Caco-2 (cell line): ENCODE measurements at regions not wholly inside any gene's neighbourhood (a gene's known extent, or its start where the extent isn't known, plus 50 kb on each side); places are given as distances from the start of the nearest gene placed in this dataset.

Experiments
- BruUV-seq: library from RNA; stranded (reverse); fragments of 400-500 nt; replicated peaks from 2 replicates; lab custom pipeline; 2021; lab: Mats Ljungman, UMichigan
- CTCF ChIA-PET: fragments of 300-600 bp; sonication (Branson Sonifier 250); formaldehyde crosslinking; loops from one replicate; lab custom pipeline; 2022; ENCODE audit warnings: antibody characterized with exemption; lab: Charles Lee
- POLR2A ChIA-PET: fragments of 300-600 bp; sonication (Branson Sonifier 250); formaldehyde crosslinking; loops from one replicate; lab custom pipeline; 2022; ENCODE audit warnings: antibody characterized with exemption; lab: Charles Lee
- DNase-seq, 2 experiments: peaks; one replicate each; pipeline versions ENCODE4 v3.0.0 to v3.0.0-alpha.2; 2020 to 2022
- H3K27me3 ChIP-seq: replicated peaks from 2 replicates; pipeline ENCODE4 v1.6.0; 2011; ENCODE audit warnings: low read length; ENCODE audit not compliant: control insufficient read depth, insufficient read depth
- H3K36me3 ChIP-seq: 2 replicates; pipeline ENCODE4 v1.5.1; 2011; ENCODE audit warnings: low read length; ENCODE audit not compliant: control insufficient read depth, insufficient read depth
- H3K4me1 ChIP-seq: fragments of 250-450 bp; sonication (Bioruptor Pico); 2 replicates; pipeline ENCODE4 v1.5.1; 2020; ENCODE audit warnings: mild to moderate bottlenecking
- H3K4me3 ChIP-seq: 2 replicates; pipeline ENCODE4 v1.5.1; 2011; ENCODE audit warnings: low read depth, mild to moderate bottlenecking, control low read depth, low read length
- H3K9me3 ChIP-seq: fragments of 250-450 bp; sonication (Bioruptor Pico); 2 replicates; pipeline ENCODE4 v1.5.1; 2020; ENCODE audit warnings: mild to moderate bottlenecking, moderate library complexity
- H3K27ac Mint-ChIP-seq: one replicate; pipeline ENCODE4 v1.8.0; 2022; ENCODE audit warnings: mixed read lengths; ENCODE audit not compliant: unreplicated experiment
- H3K27me3 Mint-ChIP-seq: one replicate; pipeline ENCODE4 v1.8.0; 2022; ENCODE audit warnings: mixed read lengths; ENCODE audit not compliant: insufficient read depth, unreplicated experiment
- H3K36me3 Mint-ChIP-seq: one replicate; pipeline ENCODE4 v1.8.0; 2022; ENCODE audit warnings: mild to moderate bottlenecking, mixed read lengths; ENCODE audit not compliant: insufficient read depth, unreplicated experiment
- H3K4me1 Mint-ChIP-seq: one replicate; pipeline ENCODE4 v1.8.0; 2022; ENCODE audit warnings: low read depth, mixed read lengths; ENCODE audit not compliant: unreplicated experiment
- H3K4me3 Mint-ChIP-seq: one replicate; pipeline ENCODE4 v1.8.0; 2022; ENCODE audit warnings: mild to moderate bottlenecking, moderate library complexity, mixed read lengths; ENCODE audit not compliant: unreplicated experiment
- H3K9me3 Mint-ChIP-seq: one replicate; pipeline ENCODE4 v1.8.0; 2022; ENCODE audit warnings: mixed read lengths; ENCODE audit not compliant: unreplicated experiment
- CTCF ChIP-seq, 2 experiments: fragments of 200-600 bp in 1 of 2; IDR thresholded peaks; 1 replicate in 1 of 2; 2 replicates in 1 of 2; pipeline versions ENCODE4 v1.5.1 to v1.8.0; 2011 to 2022; ENCODE audit warnings: antibody characterized with exemption in 1 of 2, control low read depth in 1 of 2, inconsistent platforms in 1 of 2, low read depth in 1 of 2, low read length in 1 of 2, mild to moderate bottlenecking in 1 of 2, moderate library complexity in 1 of 2; ENCODE audit not compliant: insufficient read depth in 1 of 2, severe bottlenecking in 1 of 2, unreplicated experiment in 1 of 2
- intact Hi-C: fragments of 100-400 bp; cut with micrococcal nuclease; formaldehyde crosslinking; loops from one replicate; pipeline ENCODE4 v1.10.0; 2022; ENCODE audit not compliant: unreplicated experiment

- Histone ChIP-seq H3K4me1 (peaks cover 7% of the 10 kb centered on the region), H3K36me3 (no peaks in the 10 kb centered on the region), H3K9me3 (0 out of 2 replicates have a peak, but pooled peaks cover 4% of the 10 kb centered on the region), H3K4me3 (no peak overlapping the region), H3K27me3 (no peaks in the 10 kb centered on the region)
- H3K36me3 Mint-ChIP-seq: peaks cover under 1% of the 10 kb centered on the region
- peaks cover 24% of the 10 kb centered on the region for H3K4me1 Mint-ChIP-seq
- H3K9me3 Mint-ChIP-seq: no peaks in the 10 kb centered on the region
- peak overlapping the region; percentile 67 for H3K27ac Mint-ChIP-seq
- no peaks in the 10 kb centered on the region for H3K27me3 Mint-ChIP-seq
- DNase-seq: no peak
- ChIA-PET POLR2A (no interaction called here), CTCF (no interaction called here)
- H3K4me3 Mint-ChIP-seq: no peak overlapping the region
- TF ChIP-seq CTCF (IDR thresholded peaks at IDR 0.05; ENCODE audit: insufficient read depth in 1 of 2, low read depth in 1 of 2, low read length in 1 of 2, severe bottlenecking in 1 of 2, unreplicated experiment in 1 of 2): no peak
- intact Hi-C loops: no loop called here
- no TSS peak for BruUV-seq
These were observed 154.9 kb downstream of the ZNF608 start for GRCh38 chr5:124591583-124591982.

DNA sequence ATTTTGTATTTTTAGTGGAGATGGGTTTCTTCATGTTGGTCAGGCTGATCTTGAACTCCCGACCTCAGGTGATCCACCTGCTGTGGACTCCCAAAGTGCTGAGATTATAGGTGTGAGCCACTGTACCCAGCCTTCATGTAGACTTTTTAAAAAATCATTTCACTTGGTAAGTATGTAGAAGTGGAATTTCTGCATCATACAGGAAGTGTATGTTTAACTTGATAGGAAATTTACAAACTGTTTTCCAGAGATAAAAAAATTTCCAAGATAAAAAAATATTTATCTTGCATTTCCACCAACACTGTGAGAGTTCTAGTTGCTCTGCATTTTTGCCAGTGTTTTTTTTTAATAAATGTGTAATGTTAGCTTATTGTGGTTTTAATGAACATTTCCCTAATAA lies 155.8 kb downstream of the ZNF608 start:
- TF ChIP-seq CTCF (IDR thresholded peaks at IDR 0.05; ENCODE audit: insufficient read depth in 1 of 2, low read depth in 1 of 2, low read length in 1 of 2, severe bottlenecking in 1 of 2, unreplicated experiment in 1 of 2): no peak
- Mint-ChIP-seq H3K9me3 (no peaks in the 10 kb centered on the region), H3K27ac (no peak overlapping the region), H3K4me3 (no peak overlapping the region), H3K27me3 (no peaks in the 10 kb centered on the region), H3K4me1 (peaks cover 22% of the 10 kb centered on the region), H3K36me3 (no peaks in the 10 kb centered on the region)
- ChIA-PET CTCF (no interaction called here), POLR2A (no interaction called here)
- Histone ChIP-seq H3K27me3 (no peaks in the 10 kb centered on the region), H3K9me3 (0 out of 2 replicates have a peak, but pooled peaks cover 4% of the 10 kb centered on the region), H3K4me1 (0 out of 2 replicates have a peak, but pooled peaks cover 3% of the 10 kb centered on the region), H3K4me3 (no peak overlapping the region), H3K36me3 (no peaks in the 10 kb centered on the region)
- no TSS peak for BruUV-seq
- no peak for DNase-seq
- intact Hi-C loops: no loop called here

GRCh38 chr5:124587280-124587679 lies 159.2 kb downstream of the ZNF608 start:
- ChIA-PET POLR2A (no interaction called here), CTCF (no interaction called here)
- Mint-ChIP-seq H3K36me3 (no peaks in the 10 kb centered on the region), H3K4me3 (no peak overlapping the region), H3K27ac (no peak overlapping the region), H3K4me1 (peaks cover 25% of the 10 kb centered on the region), H3K27me3 (no peaks in the 10 kb centered on the region), H3K9me3 (no peaks in the 10 kb centered on the region)
- Histone ChIP-seq H3K4me3 (no peak overlapping the region), H3K4me1 (peaks cover 27% of the 10 kb centered on the region), H3K36me3 (no peaks in the 10 kb centered on the region), H3K9me3 (0 out of 2 replicates have a peak, but pooled peaks cover 4% of the 10 kb centered on the region), H3K27me3 (no peaks in the 10 kb centered on the region)
- TF ChIP-seq CTCF (IDR thresholded peaks at IDR 0.05; ENCODE audit: insufficient read depth in 1 of 2, low read depth in 1 of 2, low read length in 1 of 2, severe bottlenecking in 1 of 2, unreplicated experiment in 1 of 2): no peak
- intact Hi-C loops: loop anchor here (10.0 kb wide), 1 partner anchor 318 kb away; no protein-coding TSS in a partner anchor
- no peak for DNase-seq
- no TSS peak for BruUV-seq
